ENCODE measurements at regions not wholly inside any gene's neighbourhood (a gene's known extent, or its start where the extent isn't known, plus 50 kb on each side); places are given as distances from the start of the nearest gene placed in this dataset.

- peak; percentile 72 for DNase-seq (ENCODE audit: low spot score)
- intact Hi-C loops (cut with DNase I) = no loop called here
These were observed 99.7 kb upstream of the CTDP1 start for GRCh38 chr18:79579807-79580497.

- peak; percentile 72 for DNase-seq (ENCODE audit: low spot score)
- intact Hi-C loops (cut with DNase I) = no loop called here
These were observed 99.0 kb upstream of the CTDP1 start for GRCh38 chr18:79580498-79581171.

- DNase-seq (ENCODE audit: low spot score) = peak; percentile 19
- intact Hi-C loops (cut with DNase I) = no loop called here
These were observed 98.2 kb upstream of the CTDP1 start for GRCh38 chr18:79581406-79581805.

- intact Hi-C loops (cut with DNase I) = no loop called here
- peak; percentile 19 for DNase-seq (ENCODE audit: low spot score)
These were observed 97.7 kb upstream of the CTDP1 start for GRCh38 chr18:79581911-79582310.

GRCh38 chr18:79582978-79583377 is 96.6 kb upstream of the CTDP1 start:
- intact Hi-C loops (cut with DNase I) = no loop called here
- DNase-seq (ENCODE audit: low spot score) = peak; percentile 26

GRCh38 chr18:79583426-79583825 is 96.2 kb upstream of the CTDP1 start:
- intact Hi-C loops (cut with DNase I) = no loop called here
- DNase-seq (ENCODE audit: low spot score) = peak; percentile 36

GRCh38 chr18:79583984-79584401 is 95.6 kb upstream of the CTDP1 start:
- DNase-seq (ENCODE audit: low spot score) = no peak
- intact Hi-C loops (cut with DNase I) = no loop called here

GRCh38 chr18:79584491-79585394 is 94.9 kb upstream of the CTDP1 start:
- peak; percentile 68 for DNase-seq (ENCODE audit: low spot score)
- intact Hi-C loops (cut with DNase I) = loop anchor here (5.0 kb wide), 1 partner anchor 187 kb away; the partner anchor contains the start of gene NFATC1

GRCh38 chr18:79585395-79586370 is 93.9 kb upstream of the CTDP1 start:
- DNase-seq (ENCODE audit: low spot score) = peak; percentile 66
- intact Hi-C loops (cut with DNase I) = loop anchor here (5.0 kb wide), 1 partner anchor 188 kb away; the partner anchor contains the start of gene NFATC1

GRCh38 chr18:79586436-79587225 is 93.0 kb upstream of the CTDP1 start:
- intact Hi-C loops (cut with DNase I) = loop anchor here (5.0 kb wide), 1 partner anchor 189 kb away; the partner anchor contains the start of gene NFATC1
- peak; percentile 76 for DNase-seq (ENCODE audit: low spot score)

GRCh38 chr18:79587226-79587741 is 92.3 kb upstream of the CTDP1 start:
- DNase-seq (ENCODE audit: low spot score) = peak; percentile 73
- intact Hi-C loops (cut with DNase I) = loop anchor here (5.0 kb wide), 1 partner anchor 190 kb away; the partner anchor contains the start of gene NFATC1

GRCh38 chr18:79587779-79588635 is 91.6 kb upstream of the CTDP1 start:
- intact Hi-C loops (cut with DNase I) = loop anchor here (5.0 kb wide), 1 partner anchor 191 kb away; the partner anchor contains the start of gene NFATC1
- DNase-seq (ENCODE audit: low spot score) = peak; percentile 56

- intact Hi-C loops (cut with DNase I) = loop anchor here (1.0 to 5.0 kb wide), 2 partner anchors 82 to 192 kb away; partner anchors contain the start of gene NFATC1
- DNase-seq (ENCODE audit: low spot score) = peak; percentile 88
These were observed 90.7 kb upstream of the CTDP1 start for GRCh38 chr18:79588636-79589481.

GRCh38 chr18:79589601-79590091 is 90.0 kb upstream of the CTDP1 start:
- no peak for DNase-seq (ENCODE audit: low spot score)
- intact Hi-C loops (cut with DNase I) = loop anchor here (1.0 to 5.0 kb wide), 2 partner anchors 82 to 192 kb away; partner anchors contain the start of gene NFATC1

GRCh38 chr18:79590191-79591031 is 89.2 kb upstream of the CTDP1 start:
- DNase-seq (ENCODE audit: low spot score) = no peak
- intact Hi-C loops (cut with DNase I) = no loop called here
